HG02852 (cell line): ENCODE measurements at regions not wholly inside any gene's neighbourhood (a gene's known extent, or its start where the extent isn't known, plus 50 kb on each side); places are given as distances from the start of the nearest gene placed in this dataset.

ENCODE experiments used
- ATAC-seq: cut with Tn5 transposase; IDR thresholded peaks from one replicate; pipeline ENCODE4 v1.9.1; 2021; ENCODE audit warnings: mild to moderate bottlenecking, moderate library complexity; ENCODE audit not compliant: unreplicated experiment

DNA sequence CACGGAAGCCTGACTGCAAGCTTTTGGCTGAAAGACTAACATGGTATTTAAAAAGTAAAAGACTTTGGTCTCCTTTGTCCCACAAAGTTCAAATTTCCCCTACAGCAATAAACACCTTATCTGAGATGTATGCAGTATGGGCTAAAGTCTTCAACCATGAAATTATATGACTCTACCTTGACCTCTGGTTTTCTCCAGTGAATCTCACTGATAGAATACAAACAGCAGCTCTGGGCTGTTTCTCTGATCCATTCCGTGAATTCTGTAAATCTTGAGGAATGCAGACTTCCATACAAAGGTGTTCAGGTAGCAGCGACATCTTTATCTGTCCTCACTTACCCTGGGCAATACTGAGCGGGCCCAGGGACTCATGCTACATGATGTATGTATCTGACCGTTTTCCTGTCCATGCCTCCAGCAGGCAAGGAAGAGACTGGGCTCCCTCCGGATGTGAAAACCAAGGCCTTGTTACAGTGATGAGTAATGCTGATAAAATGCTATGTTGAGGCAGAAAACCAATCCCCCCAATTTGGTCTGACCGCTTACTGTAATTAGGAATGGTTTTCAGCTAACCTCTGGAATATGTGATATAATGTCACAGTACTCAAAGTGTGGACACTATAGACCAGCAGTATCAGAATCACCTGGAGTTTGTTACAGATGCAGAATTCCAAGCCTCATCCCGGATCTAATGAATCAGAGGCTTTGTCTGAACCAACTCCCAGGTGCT lies 589.8 kb downstream of the HS3ST4 start:
- ATAC-seq, result no peak

DNA sequence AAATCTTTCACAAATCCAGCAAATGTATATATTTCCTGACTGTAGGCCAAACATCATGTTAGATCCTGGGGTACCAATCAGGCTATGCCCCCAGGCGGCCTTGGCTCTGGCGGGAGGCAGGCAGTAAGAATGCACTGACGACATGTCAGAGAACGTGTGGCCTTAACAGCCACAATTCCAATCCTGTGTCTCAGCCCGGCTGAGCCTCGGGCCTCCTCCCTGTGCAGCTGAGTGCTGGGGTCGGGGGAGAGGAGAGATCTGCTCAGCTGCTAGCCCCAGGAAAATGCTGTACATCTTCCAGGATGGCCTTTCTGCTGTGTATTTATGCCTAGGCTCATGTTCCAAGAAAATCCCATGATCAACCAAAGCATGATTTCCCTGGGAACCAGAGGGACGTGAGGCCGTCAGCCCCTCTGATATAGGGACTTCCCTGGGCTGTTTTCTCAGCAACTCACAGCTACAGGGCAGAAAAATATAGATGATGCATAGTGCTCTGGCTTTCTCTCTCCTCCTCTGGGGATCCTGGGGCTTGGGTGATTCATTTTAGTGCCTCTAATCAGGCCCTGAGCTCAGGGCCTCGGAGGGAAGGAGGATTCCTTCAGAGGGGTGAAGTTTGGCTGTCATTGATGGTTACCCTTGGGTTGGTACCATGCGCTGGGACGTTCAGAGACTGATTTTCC lies 604.0 kb downstream of the HS3ST4 start:
- no peak for ATAC-seq

DNA sequence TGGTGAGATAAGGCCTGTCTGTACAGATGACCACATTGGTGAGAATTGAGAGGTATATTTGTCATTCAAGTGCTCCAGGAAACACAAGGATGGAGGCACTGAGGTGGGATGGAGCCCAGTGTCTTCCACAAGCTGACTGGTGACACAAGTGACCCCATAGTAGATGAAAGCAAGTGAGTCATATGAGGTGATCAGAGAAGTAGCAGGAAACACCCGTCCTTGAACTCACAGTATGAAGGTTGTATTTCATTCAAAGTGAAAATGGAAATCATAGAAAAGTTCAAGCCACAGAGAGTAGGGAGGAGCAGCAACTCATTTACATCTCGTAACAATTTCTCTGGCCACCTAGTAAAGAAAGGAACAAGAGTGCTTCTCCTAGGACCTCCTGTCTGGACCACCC lies 609.8 kb downstream of the HS3ST4 start:
- no peak for ATAC-seq

DNA sequence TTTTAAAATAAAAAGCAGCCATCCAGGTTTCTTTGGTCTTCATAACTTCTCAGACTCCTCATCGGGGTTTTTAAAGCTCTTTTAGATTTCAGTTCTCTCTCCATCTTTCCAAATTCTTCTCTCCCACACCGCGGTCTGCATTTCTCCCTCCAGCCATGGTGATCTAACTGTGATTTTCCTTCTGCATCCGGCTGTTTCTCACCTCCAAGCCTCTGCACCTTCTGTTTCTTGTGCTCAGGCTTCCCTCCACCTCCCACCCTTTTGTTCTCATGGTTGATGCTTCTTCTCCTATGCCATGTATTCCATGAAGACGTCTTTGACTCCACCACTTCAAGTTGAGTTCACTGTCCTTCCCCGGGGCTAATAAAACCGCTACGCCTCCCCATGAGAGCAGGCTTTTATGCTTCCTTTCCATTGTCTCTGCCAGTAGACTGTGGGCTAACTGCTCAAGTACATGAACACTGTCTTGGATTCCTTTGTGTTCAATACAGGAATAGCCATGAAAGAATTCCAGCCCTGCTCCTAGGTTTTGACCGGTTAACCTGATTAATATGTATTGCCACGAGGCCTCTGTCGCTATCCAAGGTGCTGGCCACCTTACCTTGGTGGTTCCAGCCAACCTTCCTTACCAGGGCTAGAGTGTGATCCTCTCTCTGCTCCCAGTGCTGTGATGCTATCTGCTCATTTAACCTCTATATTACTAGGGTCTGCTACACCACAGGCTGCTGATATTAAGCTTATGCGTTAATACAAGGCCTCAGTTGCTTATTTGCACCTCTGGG lies 625.1 kb downstream of the HS3ST4 start:
- no peak for ATAC-seq

DNA sequence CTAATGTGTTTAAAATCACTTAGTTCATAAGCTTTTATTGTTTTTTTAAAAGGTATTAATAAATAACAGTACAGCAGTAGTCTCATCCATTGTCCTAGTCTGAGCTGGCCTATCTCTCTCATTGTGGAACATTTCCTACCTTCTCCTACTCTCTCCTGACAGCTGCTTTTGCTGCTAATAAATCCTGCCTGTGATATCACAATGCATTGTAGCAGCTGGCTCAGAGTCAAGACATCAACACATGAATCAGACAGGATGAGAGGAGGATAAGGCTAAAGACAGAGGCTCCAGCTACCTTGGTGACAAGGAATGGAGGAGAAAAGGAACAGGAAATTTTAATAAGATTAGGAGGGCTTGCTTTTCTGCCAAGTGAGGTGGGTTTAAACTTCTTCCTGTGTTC lies 626.1 kb downstream of the HS3ST4 start:
- no peak for ATAC-seq

DNA sequence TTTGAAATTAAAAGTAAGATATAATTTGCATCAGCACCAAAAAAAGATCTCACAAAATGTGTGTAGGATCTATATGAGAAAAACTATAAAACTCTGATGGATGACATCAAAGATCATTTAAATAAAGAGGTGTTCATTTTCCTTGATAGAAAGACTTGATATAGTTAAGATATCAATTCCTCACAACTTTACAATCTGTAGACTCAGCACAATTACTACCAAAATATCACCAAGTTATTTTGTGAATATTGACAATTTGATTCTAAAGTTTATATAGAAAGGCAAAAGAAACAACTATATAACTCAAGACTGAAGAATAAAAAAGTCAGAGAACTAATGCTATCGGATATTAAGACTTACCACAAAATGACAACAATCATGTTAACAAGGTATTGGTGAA lies 638.9 kb downstream of the HS3ST4 start:
- ATAC-seq, result no peak

DNA sequence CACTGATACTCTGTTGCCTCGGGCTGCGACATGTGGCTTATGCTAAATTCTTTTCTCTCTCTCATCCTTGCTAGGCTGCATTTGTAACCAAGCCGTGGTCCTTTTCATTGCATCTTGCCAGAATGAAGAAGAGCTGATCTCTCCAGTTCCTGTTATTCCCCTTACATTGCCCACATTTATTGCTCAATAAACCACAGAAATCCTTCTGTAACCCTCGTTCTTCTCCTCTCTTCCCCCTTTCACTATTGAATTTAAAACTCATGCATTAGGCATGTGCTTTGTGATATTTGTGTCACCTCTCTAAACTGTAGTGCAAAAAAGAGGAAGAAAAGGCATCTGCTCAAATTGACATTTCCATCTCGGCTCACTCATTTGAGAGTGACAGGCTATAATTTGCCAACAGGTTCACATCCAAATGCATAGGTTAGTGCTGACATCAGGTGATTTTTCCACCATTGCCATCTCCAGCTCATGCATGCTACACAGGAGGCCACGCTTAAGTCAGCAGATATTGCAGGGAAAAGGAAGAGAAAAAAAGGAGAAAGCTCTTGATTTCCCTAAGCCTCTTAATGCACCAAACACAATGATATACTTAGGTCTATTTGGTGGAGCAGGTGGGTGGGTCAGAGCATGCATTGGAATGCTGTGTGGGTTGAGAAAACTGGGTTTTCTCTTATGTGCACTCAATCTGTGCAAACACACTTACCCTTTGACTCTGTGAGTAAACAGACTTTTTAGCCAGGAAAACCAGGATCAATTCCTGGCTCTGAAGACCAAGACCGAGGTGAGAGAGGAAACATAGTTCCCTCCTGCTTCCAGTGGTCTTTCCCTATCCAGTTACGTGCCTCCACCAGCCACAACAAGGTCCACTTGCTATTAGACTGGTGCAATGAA lies 642.7 kb downstream of the HS3ST4 start:
- ATAC-seq, result no peak

DNA sequence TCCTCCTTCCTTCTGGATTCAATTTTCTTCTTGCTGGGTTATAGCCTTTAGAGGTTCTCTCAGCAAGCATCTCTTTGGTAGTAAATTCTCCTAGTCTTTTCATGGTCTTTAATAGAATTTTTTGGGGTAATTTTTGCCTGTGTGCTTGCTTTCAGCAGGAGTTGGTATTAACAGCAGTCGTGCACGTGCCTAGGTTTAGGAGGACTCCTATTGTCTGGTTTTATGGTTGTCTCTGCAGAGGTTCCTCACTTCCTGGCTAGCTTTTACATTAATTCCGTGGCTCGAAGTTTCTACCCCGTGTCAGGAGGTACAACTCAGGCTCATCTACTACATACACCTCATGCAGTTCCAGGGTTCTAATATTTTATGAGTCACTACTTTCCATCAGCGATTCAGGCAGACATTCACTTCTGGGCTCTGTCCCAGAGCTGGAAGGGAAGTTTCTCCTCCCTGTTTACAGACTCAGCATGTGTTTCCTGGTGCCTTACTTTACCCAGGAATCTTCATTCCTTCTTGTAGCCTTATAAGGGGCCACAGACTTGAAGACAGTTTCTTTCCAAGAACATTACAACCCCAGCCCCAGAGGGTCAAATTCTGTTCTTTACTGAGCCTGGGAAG lies 643.6 kb downstream of the HS3ST4 start:
- no peak for ATAC-seq

DNA sequence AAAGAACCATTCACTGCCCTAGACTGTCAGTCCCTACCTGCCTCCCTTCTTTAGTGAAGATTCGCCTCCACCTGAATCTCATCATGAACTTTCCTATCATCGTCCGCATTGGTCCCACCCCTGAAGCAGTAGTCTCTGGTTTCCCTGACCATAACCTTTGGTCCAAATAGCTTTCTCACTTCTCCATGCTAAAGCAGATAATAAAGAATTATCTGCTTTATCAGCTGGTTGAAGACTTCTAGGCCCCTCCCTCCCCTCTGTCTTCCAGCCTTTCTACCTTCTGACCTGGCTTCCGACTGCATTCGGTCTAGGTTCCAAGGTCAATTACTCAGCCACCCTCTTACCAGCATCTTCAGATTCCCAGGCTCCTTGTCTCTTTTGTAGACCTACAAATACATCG lies 650.9 kb downstream of the HS3ST4 start:
- no peak for ATAC-seq

DNA sequence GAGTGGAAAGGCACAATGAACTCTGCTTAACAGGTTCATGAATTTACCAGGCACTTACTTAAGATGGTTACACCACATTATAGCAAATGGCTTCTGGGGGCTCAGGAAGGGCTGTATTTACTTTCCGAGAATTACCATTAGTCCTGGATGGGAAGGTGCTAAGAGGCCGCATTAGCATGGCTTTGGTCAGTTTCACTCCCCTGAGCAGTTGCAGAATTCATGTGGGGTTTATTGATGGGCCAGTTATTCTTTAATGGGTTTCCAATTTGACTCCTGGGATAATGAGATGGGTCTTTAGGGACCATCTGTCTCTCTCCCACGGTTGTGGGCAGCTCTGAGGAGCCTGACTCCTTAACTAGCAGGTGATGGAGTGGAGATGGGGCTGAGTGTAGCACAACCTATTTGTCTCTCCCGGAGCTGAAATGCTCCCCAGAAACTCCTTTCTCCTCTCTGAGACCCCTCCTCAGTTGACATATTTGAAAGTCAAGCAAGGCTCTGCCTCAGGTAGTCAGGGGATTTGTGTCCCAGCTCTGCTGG lies 652.5 kb downstream of the HS3ST4 start:
- ATAC-seq, result no peak

DNA sequence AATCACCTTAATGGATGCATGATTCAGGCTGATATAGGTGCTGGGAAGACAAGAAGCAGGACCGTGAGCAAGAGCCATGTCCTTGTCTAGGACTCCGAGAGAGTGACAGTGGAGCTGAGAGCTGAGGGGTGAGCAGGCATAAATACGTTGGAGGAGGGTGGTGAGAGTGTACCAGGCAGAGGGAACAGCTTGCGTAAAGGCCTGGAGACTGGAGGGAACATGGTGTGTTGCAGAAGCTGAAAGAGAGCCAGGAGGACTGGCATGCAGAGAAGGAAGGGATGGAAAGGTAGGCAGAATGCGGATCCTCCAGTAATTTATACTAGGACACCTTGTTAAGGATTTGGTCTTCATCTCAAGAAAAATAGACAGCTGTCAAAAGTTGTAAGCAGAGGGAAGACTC lies 653.2 kb downstream of the HS3ST4 start:
- no peak for ATAC-seq

DNA sequence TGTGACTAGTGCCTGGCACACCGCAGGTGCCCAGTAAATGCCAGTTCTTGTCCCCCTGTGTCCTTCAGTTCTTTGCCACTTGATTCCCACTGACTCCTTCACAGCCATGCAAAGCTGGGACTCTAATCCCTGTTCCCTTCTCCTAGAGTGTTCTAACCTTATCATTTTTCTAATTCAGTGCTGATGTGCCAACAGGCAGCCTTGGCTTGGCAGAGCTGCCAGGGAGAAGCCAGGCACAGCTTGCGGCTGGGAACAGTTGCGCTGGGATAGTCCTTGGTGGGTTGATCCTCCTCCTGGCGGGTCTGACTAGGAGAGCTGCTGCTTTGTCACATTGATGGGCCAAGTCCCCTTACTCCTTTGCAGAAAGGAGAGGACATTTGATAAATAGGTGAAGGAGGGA lies 654.2 kb downstream of the HS3ST4 start:
- no peak for ATAC-seq

DNA sequence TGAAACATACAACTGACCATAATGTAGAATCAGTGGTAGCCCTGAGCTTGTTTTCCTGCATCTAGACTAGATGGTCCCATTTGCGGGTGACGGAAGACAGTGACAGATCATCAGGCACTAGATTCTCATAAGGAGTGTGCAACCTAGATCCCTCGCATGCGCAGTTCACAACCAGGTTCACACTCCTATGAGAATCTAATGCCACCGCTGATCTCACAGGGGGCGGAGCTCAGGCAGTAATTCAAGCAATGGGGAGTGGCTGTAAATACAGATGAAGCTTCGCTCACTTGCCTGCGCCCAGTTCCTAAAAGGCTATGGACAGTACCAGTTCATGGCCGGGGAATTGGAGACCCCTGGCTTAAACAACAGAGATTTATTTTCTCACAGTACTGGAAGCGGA lies 656.3 kb downstream of the HS3ST4 start:
- no peak for ATAC-seq

DNA sequence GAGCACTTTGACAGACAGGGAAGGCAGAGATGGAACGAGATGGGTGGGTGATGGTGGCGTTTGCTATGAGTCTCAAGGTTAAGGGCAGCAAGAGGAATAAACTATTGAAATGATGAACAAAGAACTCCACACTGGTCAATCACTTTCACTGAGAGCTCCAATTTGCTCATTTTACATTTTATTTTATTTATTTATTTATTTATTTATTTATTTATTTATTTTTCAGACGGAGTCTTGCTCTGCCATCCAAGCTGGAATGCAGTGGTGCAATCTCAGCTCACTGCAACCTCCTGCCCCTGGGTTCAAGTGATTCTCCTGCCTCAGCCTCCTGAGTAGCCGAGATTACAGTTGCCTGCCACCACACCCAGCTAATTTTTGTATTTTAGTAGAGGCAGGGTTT lies 669.1 kb downstream of the HS3ST4 start:
- no peak for ATAC-seq

DNA sequence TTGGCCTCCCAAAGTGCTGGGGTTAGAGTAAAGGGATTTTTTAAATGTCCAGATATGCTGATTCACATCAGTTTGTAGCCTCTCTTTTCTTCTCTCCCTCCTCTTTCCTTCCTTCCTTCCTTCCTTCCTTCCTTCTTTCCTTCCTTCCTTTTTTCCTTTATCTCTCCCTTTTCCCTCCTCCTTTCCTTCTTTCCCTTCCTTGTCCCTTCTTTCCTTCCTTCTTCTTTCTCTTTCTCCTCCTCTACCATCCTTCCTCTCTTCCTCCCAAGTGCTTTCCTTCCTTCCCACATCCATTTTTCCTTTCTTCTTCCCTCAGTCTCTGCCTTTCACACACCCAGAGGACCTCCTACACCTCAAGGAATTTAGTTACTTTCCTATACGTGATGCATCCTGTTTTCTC lies 671.8 kb downstream of the HS3ST4 start:
- no peak for ATAC-seq

DNA sequence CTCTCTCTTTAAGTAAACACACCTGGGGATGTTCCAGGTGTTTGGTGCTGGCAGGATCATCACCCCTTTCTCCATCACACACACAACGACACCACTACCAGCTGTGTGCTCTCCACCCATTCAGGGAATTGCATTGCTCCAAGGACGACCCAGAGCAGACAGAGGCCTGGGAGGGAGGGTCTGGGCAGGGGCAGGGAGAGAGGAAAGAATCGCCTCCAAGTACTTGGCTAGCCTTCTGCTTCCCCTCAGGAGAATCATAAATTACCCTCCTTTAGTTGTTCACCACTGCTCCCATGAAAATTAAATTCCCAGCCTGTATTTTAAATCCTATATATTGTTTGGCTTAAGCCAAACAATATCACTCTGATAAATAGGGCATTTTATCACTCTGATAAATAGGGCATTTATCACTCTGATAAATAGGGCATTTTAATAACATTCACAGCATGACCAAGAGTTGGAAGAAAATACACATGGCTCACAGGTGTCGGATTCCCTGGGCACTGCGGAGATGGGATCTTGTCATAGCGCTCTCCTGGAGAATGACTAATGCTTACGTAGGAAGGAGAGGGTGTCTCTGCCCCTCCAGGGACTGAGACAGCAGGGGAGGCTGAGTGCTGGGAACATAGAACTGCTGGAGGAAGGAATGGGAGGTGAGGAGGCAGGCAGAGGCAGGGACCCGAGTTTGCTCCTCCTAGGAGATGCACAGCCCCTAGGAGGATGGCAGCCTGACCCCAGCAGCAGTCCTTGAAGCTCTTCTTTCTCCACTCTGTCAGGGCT lies 673.6 kb downstream of the HS3ST4 start:
- no peak for ATAC-seq

DNA sequence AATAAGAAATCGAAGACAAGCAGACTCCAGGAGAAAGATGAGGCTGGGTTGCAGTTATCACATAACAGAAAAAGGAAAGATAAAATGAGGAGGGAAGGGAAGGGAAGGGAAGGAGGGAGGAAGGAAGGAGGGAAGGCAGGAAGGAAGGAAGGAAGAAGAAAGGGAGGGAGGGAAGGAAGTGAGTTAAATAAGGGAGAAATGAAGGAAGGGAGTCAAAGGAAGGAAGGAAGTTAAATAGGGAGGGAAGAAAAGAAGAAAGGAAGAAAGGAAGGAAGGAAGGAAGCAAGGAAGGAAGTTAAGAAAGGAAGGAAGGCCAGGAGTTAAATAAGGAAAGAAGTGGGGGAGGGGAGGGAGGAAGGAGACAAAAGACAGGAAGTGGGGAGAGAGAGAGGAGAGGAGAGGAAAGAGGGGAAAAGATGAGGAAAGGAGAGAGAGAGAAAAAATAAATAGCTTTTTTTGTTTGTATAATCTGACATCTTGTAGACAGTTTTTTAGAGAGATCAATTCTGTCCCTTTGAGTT lies 679.6 kb downstream of the HS3ST4 start:
- no peak for ATAC-seq

DNA sequence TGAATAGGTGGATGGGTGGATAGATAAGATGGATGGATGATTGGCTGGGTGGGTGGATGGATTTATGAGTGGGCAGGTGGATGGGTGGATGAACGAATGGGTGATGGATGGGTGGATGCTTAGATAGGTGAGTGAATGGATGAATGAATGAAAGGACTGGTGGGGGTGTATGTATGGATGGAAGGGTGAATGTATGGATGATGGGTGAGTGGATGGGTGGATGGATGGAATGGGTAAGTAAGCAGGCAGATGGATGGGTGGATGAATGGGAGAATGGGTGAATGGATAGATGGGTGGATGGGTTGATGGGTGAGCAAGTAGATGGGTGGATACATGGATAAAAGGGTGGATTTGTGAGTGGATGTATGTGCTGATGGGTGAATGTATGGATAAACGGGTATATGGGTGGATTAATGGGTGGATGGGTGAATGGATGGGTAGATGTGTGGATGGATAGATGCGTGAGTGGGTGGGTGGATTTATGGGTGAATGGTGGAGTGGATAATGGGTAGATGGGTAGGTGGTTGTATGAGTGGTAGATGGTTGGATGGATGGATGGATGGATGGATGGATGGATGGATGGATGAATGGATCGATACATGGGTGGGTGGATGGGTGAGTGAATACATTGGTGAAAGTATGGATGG lies 682.6 kb downstream of the HS3ST4 start:
- ATAC-seq, result no peak

DNA sequence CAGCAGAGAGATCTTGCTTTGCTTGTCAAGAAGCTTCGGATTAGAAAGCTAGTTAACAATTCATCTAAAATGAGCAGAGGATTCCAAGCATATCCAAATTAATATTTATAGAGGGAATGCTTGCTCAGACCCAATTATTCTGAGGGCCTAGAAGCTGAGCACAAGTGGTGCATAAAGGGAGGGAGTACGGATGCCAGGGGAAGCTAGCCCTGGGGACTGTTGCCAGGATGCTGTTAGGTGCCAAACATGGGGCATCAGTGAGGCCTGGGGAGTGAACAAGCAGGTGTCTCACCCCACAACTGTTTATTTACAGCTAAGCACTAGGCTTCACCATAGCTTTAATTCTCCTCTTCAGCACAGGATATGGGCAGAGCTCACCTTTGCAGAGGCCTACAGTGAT lies 684.1 kb upstream of the C16orf82 start:
- no peak for ATAC-seq
